Spleen (tissue), 7 donors: ENCODE measurements at regions not wholly inside any gene's neighbourhood (a gene's known extent, or its start where the extent isn't known, plus 50 kb on each side); places are given as distances from the start of the nearest gene placed in this dataset.

Source experiments
- CTCF ChIP-seq, 11 experiments: fragments of 200-600 bp in 7 of 11; fragments of 450-650 bp in 4 of 11; sonication (generic) in 4 of 11; IDR thresholded peaks in 8 of 11; conservative IDR thresholded peaks in 3 of 11; 1 replicate in 7 of 11; 2 replicates in 4 of 11; pipeline versions ENCODE4 v1.4.0 to v1.8.0; 2016 to 2021; ENCODE audit warnings: antibody characterized with exemption in 11 of 11, inconsistent platforms in 4 of 11, mild to moderate bottlenecking in 1 of 11
- POLR2A ChIP-seq, 3 donors: fragments of 450-650 bp; IDR thresholded peaks; one replicate each; pipeline ENCODE4 v1.5.1; 2017; ENCODE audit warnings: antibody characterized with exemption in 3 of 3, mild to moderate bottlenecking in 1 of 3
- POLR2AphosphoS5 ChIP-seq, 3 donors: sonication (generic); formaldehyde crosslinking; IDR thresholded peaks; one replicate each; pipeline ENCODE4 v1.5.1; 2017; ENCODE audit warnings: antibody characterized with exemption in 3 of 3
- donor health status: DM: no; HTN: no; CAD: no; lungs with moderate emphysema.
- donor health status: DM: no; HTN: no; CAD: no.
- donor health status: DM: no; HTN: no; CAD: no.

- no peak for TF ChIP-seq CTCF (IDR thresholded peaks at IDR 0.05 in 8 of 11, conservative IDR thresholded peaks at IDR 0.05 in 3 of 11)
- TF ChIP-seq POLR2A (IDR thresholded peaks at IDR 0.05): no peak
- no peak for TF ChIP-seq POLR2AphosphoS5 (IDR thresholded peaks at IDR 0.05)
Observed at GRCh38 chr20:48193627-48194425, 408.5 kb upstream of the SULF2 start.
